ENCODE measurements at regions not wholly inside any gene's neighbourhood (a gene's known extent, or its start where the extent isn't known, plus 50 kb on each side); places are given as distances from the start of the nearest gene placed in this dataset.

DNA sequence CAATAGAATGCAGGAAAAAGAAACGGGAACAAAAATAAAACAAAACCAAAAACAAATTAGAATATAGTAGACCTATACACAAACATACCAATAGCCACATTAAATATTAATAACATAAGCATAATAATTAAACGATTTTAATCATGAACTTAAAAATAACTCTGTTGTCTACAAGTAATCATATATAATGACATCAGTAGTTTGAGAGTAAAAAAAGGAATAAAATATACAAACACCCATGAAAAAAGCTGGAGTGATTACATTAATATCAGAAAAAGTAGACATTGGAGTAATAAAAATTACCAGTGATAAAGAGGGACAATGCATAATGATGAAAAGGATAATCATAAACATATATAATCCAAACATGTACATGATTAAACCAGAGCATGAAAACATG lies 181.8 kb downstream of the ATXN7L3B start:
- DNase-seq (ENCODE audit: low read depth), result no peak
- TF ChIP-seq, protein P1, sequence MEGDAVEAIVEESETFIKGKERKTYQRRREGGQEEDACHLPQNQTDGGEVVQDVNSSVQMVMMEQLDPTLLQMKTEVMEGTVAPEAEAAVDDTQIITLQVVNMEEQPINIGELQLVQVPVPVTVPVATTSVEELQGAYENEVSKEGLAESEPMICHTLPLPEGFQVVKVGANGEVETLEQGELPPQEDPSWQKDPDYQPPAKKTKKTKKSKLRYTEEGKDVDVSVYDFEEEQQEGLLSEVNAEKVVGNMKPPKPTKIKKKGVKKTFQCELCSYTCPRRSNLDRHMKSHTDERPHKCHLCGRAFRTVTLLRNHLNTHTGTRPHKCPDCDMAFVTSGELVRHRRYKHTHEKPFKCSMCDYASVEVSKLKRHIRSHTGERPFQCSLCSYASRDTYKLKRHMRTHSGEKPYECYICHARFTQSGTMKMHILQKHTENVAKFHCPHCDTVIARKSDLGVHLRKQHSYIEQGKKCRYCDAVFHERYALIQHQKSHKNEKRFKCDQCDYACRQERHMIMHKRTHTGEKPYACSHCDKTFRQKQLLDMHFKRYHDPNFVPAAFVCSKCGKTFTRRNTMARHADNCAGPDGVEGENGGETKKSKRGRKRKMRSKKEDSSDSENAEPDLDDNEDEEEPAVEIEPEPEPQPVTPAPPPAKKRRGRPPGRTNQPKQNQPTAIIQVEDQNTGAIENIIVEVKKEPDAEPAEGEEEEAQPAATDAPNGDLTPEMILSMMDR (IDR thresholded peaks at IDR 0.05; ENCODE audit: insufficient read depth, low read depth, low read length), result no peak
- no peaks in the 10 kb centered on the region for H3K27me3 ChIP-seq (ENCODE audit: control insufficient read depth, insufficient read depth, low read length)
- POLR2A ChIA-PET, result no interaction called here
- CTCF ChIA-PET, result no interaction called here
- no peaks in the 10 kb centered on the region for H3K36me3 ChIP-seq (ENCODE audit: control insufficient read depth, insufficient read depth, low read length)
- no peak overlapping the region for H3K4me3 ChIP-seq (ENCODE audit: low read depth, low read length)

DNA sequence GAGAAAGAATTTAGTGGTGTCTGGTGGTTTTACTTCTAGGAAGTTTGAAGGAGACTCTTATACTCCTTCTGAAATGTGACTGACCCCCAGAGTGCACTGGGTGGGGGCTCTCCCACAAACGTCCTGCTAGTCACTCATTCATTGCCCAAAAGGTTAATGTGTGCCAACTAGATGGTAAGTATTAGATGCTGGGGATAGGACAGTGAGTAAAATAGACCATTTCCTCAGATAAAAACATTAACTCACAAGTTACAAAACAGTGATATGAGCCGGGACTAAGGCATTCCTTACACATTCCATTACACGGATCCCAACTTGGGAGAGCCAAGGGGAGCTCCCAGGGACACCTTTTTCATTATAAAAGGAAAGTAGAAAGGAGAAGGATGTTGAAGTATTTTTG lies 185.1 kb downstream of the ATXN7L3B start:
- TF ChIP-seq, protein P1 (IDR thresholded peaks at IDR 0.05; ENCODE audit: insufficient read depth, low read depth, low read length), result no peak
- CTCF ChIA-PET, result interaction anchor here (1.3 to 1.9 kb wide), 2 partner anchors 8 to 18 kb away, joined by 3 to 4 read pairs; no protein-coding TSS in a partner anchor
- POLR2A ChIA-PET, result no interaction called here

DNA sequence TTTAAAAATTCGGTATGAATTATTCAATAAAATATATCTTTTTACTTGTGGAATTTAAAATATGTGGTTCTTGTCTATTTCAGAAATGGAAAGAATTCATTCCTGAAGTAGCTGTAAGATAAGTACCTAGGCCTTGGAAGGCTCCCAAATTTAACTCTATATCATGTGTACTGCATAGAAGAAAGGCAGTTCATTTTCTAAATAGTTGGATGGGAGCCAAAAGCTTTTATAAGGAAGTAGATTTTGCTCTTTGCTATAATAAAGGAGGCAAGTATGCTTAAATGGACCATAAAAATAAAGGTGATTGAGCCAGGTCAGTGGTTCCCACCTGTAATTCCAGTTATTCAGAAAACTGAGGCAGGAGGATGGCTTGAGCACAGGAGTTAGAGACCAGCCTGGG lies 187.5 kb downstream of the ATXN7L3B start:
- no peak for DNase-seq (ENCODE audit: low read depth)
- H3K36me3 ChIP-seq (ENCODE audit: control insufficient read depth, insufficient read depth, low read length), result no peaks in the 10 kb centered on the region
- POLR2A ChIA-PET, result no interaction called here
- H3K4me3 ChIP-seq (ENCODE audit: low read depth, low read length), result no peak overlapping the region
- H3K27me3 ChIP-seq (ENCODE audit: control insufficient read depth, insufficient read depth, low read length), result no peaks in the 10 kb centered on the region
- TF ChIP-seq, protein P1 (IDR thresholded peaks at IDR 0.05; ENCODE audit: insufficient read depth, low read depth, low read length), result no peak
- CTCF ChIA-PET, result no interaction called here

More for the DNA sequence above, 185.1 kb downstream of the ATXN7L3B start:
- H3K4me3 ChIP-seq (ENCODE audit: low read depth, low read length), result no peak overlapping the region
- no peaks in the 10 kb centered on the region for H3K36me3 ChIP-seq (ENCODE audit: control insufficient read depth, insufficient read depth, low read length)
- DNase-seq (ENCODE audit: low read depth), result no peak
- no peaks in the 10 kb centered on the region for H3K27me3 ChIP-seq (ENCODE audit: control insufficient read depth, insufficient read depth, low read length)

DNA sequence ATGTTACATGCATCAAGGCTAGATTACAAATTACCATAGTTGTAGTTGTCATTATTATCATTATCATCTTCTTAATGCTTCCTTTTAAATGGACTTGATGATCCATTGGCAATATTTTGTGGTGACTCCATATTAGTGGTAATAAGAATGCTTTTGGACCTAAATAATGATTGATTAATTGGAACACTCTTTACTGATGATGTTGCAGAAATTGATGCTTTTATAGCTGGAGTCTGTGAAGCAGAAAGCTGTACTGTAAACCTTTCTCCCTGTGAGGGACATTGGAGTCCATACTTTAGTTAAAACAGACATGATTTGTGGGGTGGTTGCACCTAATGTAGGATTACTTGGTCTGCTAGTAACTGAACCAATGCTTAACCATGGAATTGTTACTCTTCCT lies 190.4 kb downstream of the ATXN7L3B start:
- Histone ChIP-seq H3K36me3 (ENCODE audit: control insufficient read depth, insufficient read depth, low read length) (no peaks in the 10 kb centered on the region), H3K4me3 (ENCODE audit: low read depth, low read length) (no peak overlapping the region), H3K27me3 (ENCODE audit: control insufficient read depth, insufficient read depth, low read length) (no peaks in the 10 kb centered on the region)
- TF ChIP-seq, protein P1 (IDR thresholded peaks at IDR 0.05; ENCODE audit: insufficient read depth, low read depth, low read length), result no peak
- no peak for DNase-seq (ENCODE audit: low read depth)
- ChIA-PET CTCF (no interaction called here), POLR2A (no interaction called here)

DNA sequence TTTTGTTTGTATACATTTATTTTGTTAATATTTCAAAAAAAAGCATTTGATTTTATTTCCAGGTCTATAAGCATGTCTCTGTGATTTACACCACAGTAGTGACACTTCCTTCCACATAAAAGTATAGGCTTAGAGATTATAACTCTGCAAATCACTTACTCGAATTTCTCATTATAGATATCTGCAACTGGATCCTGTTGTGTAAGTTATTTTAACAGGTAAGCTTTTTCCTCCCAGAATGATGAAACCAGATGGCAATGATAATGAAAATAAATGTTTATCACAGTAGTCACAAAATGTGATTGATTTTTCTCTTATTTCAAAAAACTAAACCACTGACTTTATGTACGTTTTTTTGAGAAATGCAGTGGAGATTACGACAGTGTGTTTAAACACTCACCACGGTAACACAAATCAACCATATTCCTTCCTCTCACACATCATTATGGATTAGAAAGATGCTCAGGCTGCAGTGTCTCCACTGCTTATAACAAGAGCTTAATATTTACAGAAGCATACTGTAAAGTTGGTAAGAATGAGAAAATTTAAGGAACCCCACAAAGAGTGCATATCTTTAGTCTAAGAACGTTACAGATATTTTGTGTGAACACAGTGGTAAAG lies 194.6 kb downstream of the ATXN7L3B start:
- Histone ChIP-seq H3K36me3 (ENCODE audit: control insufficient read depth, insufficient read depth, low read length) (no peaks in the 10 kb centered on the region), H3K4me3 (ENCODE audit: low read depth, low read length) (no peak overlapping the region), H3K27me3 (ENCODE audit: control insufficient read depth, insufficient read depth, low read length) (no peaks in the 10 kb centered on the region)
- TF ChIP-seq, protein P1 (IDR thresholded peaks at IDR 0.05; ENCODE audit: insufficient read depth, low read depth, low read length), result no peak
- no peak for DNase-seq (ENCODE audit: low read depth)
- POLR2A ChIA-PET, result no interaction called here
- CTCF ChIA-PET, result interaction anchor here (0.6 kb wide), 1 partner anchor 1302 kb away, joined by 3 read pairs; no protein-coding TSS in a partner anchor

All from BJ (cell line).